Erythroblast (primary cell): ENCODE measurements at regions not wholly inside any gene's neighbourhood (a gene's known extent, or its start where the extent isn't known, plus 50 kb on each side); places are given as distances from the start of the nearest gene placed in this dataset.

Experiments used
- GATA1 ChIP-seq: IDR thresholded peaks from 2 replicates; pipeline ENCODE4 v1.6.1; 2011; ENCODE audit warnings: low read depth, mild to moderate bottlenecking, control low read depth, low read length, moderate library complexity
- POLR2A ChIP-seq: IDR thresholded peaks from 2 replicates; pipeline ENCODE4 v1.6.1; 2011; ENCODE audit warnings: mild to moderate bottlenecking, low read length

- TF ChIP-seq POLR2A, result no peak
- no peak for TF ChIP-seq GATA1
Measured at GRCh38 chr7:34406848-34407530, 251.0 kb upstream of the NPSR1 start.
